SHP77 (cell line): ENCODE measurements at regions not wholly inside any gene's neighbourhood (a gene's known extent, or its start where the extent isn't known, plus 50 kb on each side); places are given as distances from the start of the nearest gene placed in this dataset.
"Not testable (repeated sequence)": the region's sequence is repeated elsewhere in the genome, so short reads cannot be mapped to it uniquely, and the experiment has no call there.

ENCODE experiments used
- DNase-seq, 2 experiments: peaks; one replicate each; lab custom pipeline; 2025; lab: John Stamatoyannopoulos, UW

DNA sequence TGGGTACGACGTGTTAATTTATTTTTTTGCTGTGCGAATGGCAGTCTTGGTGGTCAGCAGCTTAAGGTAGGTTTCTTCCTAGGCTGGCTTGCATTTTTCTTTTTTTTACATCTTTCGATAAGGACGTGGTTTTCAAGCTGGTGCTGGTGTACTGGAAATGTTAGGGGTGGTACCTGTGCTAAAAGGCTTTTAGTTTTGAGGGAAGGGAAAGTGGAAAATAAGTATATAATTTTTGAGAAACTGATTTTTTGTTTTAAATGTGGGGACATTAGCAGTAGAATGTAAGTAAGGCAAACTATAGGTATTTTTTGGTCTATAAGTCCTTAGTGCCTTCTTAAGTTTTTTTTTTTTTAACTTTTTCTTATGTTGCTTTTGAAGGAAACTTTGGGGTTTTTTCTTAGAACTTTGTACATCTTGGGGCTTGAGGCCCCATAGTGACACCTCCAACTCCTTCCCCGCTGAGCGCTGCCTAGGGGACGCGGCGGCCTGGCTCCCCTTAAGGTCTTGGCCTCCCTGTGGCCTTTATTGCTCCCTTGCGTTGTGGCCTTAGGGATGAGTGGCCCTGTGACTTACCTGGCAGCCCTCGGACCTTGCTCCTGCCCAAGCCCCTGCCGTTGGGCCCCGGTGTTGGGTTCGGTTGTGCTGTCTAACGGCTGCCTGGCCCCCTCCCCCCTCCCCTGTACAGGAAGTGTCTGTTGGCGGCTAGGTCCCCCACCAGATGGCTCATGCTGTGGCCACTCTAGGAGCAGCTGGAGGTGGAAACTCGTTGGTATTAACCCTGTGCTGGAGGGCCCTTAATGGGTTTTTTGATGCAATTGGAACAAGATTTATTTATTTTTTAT is 88.0 kb upstream of the RPRML start:
- peak; percentile 96 for DNase-seq

DNA sequence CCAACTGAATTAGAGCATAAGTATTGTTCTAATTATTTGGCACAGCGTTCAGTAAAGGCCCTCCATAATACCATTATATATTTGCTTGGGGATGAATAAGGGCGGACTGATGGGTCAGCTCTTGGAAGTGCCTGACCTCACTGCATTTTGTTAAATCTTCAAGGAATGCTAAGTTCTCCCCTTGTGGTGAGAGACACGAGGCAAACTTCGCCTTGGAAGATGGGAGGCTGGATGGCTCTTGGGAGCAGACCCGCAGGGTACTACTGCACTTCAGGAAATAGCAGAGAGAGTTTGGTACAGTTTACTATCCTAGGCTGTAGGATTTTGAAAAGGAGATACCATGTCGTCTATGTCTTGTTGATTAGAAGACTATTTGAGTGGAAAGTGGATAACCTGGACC is 87.0 kb upstream of the RPRML start:
- DNase-seq, result no peak

DNA sequence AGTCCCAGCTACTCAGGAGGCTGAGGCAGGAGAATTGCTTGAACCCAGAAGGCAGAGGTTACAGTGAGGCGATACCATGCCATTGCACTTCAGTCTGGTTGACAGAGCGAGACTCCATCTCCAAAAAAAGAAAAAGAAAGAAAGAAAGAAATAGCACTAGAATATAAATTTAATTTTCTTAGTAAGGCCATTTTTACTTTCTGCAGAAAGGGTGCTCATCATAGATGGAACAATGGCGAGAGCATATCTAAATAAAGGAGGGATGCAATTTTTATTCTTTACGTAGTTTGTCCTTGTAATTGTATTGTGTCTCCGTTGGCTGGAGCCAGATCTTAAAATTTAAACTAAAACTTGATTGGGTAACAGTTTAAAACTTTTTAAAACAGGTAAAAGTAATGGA is 85.6 kb upstream of the RPRML start:
- no peak for DNase-seq

DNA sequence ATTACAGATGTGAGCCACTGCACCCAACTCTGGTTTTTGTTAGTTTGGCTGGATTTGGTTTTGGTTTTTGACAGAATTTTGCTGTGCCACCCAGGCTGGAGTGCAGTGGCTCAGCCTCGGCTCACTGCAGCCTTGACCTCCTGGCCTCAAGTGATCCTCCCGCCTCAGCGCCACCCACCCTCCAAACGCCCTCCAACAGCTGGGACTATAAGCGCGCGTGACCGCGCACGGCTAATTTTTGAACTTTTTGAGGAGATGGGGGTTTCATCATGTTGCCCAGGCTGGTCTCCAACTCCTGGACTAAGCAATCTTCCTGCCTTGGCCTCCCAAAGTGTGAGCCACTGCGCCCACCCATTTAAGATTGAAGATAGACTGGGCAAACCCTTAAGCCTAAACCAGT is 84.4 kb upstream of the RPRML start:
- DNase-seq, result no peak

DNA sequence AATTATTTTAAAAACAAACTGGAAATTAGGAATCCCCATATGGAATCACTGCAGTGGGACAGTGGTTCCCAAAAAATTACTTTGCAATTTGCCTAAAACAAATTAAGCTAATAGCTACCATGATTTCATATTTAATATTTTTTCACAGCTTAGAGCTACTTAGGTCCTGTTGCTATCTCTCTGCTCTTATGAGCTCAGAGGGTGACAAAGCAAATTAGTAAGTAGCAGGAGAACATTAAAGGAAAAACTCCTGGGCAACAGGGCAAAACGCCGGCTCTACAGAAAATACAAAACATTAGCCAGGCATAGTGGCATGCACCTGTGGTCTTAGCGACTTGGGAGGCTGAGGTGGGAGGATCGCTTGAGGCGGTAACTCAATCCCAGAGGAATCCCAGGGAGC is 83.8 kb upstream of the RPRML start:
- not testable (repeated sequence) for DNase-seq

DNA sequence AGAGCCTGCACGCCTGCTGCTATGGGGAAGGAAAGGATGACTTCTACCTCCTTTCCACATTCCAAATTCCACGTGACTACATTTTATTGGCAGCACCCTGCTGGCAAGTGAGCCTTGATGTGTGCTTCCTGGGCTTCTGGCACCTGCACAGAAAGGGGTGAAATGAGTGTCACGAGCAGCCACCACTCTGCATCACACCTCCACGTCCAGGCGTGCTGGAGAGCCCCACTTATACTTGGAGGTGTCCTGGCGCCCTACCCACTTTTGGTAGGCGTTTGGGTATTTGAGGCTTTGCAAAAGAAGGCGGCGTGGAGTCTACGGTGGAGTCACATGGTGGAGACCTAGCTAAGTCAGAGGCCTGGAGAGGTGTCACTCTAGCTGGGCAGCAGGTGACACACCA is 81.0 kb upstream of the RPRML start:
- not testable (repeated sequence) for DNase-seq

DNA sequence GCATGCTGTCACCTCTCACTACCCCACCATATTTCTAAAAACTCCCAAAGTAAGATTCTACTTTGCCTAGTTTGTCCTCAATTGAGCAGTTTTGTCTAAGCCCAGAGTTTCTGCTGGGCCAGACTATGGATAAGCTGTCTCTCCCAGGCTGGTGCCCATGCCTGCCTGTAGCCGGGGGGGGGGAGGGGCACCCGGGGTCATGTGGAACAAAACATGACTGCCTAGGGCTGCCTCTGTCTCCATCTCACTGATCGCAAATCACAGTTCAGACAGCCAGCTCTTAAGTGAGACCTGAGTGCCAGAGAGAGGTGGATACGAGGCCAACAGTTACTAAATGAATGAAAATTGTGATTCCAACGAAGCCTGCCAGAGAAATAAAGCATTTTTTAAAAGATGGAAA is 78.8 kb upstream of the RPRML start:
- DNase-seq, result no peak

DNA sequence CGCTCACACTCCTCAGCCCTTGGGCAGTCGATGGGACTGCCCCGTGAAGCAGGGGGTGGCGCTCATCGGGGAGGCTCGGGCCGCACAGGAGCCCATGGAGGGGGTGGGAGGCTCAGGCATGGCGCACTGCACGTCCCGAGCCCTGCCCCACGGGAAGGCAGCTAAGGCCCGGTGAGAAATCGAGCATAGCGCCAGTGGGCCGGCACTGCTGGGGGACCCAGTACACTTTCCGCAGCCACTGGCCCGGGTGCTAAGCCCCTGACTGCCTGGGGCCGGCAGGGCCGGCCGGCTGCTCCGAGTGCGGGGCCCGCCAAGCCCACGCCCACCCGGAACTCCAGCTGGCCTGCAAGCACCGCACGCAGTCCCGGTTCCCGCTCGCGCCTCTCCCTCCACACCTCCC is 78.2 kb upstream of the RPRML start:
- not testable (repeated sequence) for DNase-seq

DNA sequence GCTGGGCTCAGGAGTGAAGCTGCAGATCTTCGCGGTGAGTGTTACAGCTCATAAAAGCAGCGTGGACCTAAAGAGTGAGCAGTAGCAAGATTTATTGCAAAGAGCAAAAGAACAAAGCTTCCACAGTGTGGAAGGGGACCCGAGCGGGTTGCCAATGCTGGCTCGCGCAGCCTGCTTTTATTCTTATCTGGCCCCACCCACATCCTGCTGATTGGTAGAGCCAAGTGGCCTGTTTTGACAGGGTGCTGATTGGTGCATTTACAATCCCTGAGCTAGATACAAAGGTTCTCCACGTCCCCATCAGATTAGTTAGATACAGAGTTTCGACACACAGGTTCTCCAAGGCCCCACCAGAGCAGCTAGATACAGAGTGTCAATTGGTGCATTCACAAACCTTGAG is 77.6 kb upstream of the RPRML start:
- not testable (repeated sequence) for DNase-seq
